Prostate gland (tissue), 2 donors: ENCODE measurements at regions not wholly inside any gene's neighbourhood (a gene's known extent, or its start where the extent isn't known, plus 50 kb on each side); places are given as distances from the start of the nearest gene placed in this dataset.

Experiments
- DNase-seq: peaks from one replicate; pipeline ENCODE4 v3.0.0-alpha.2; 2019; ENCODE audit warnings: low spot score
- H3K27ac ChIP-seq, 2 donors: fragments of 200-600 bp; sonication (generic); 2 replicates each; pipeline ENCODE4 v1.5.1; 2017 to 2019
- H3K27me3 ChIP-seq: fragments of 200-600 bp; sonication (generic); replicated peaks from 2 replicates; pipeline ENCODE4 v1.5.1; 2019; ENCODE audit not compliant: insufficient read depth
- H3K36me3 ChIP-seq, 2 donors: fragments of 200-600 bp; sonication (generic); 1 replicate in 1 of 2; 2 replicates in 1 of 2; pipeline versions ENCODE4 v1.5.1 to v1.8.1; 2017 to 2019
- H3K4me1 ChIP-seq: fragments of 200-600 bp; sonication (generic); replicated peaks from 2 replicates; pipeline ENCODE4 v1.5.1; 2019
- H3K4me3 ChIP-seq, 2 donors: fragments of 200-600 bp; sonication (generic); 2 replicates each; pipeline ENCODE4 v1.5.1; 2017 to 2019
- H3K9me3 ChIP-seq: fragments of 200-600 bp; sonication (generic); 2 replicates; pipeline ENCODE4 v1.5.1; 2017
- CTCF ChIP-seq, 4 experiments: fragments of 200-600 bp in 2 of 4; fragments of 450-650 bp in 2 of 4; sonication (generic) in 2 of 4; IDR thresholded peaks; 1 replicate in 3 of 4; 2 replicates in 1 of 4; pipeline ENCODE4 v1.5.1; 2016 to 2019; ENCODE audit warnings: antibody characterized with exemption in 4 of 4, mild to moderate bottlenecking in 2 of 4, moderate library complexity in 2 of 4
- POLR2A ChIP-seq: fragments of 450-650 bp; IDR thresholded peaks from one replicate; pipeline ENCODE4 v1.6.1; 2016; ENCODE audit warnings: antibody characterized with exemption, mild to moderate bottlenecking
- POLR2AphosphoS5 ChIP-seq: sonication (generic); formaldehyde crosslinking; IDR thresholded peaks from one replicate; pipeline ENCODE4 v1.6.1; 2017; ENCODE audit warnings: antibody characterized with exemption
- WGBS: methylation state at CpG from one replicate; pipeline ENCODE4 v1.1.5; 2018; 5-methylcytosine and 5-hydroxymethylcytosine counted together
- intact Hi-C: fragments of 100-400 bp; cut with DNase I; formaldehyde crosslinking; loops from one replicate; pipeline ENCODE4 v1.14.2; 2022

- DNase-seq, result peak; percentile 75
- no peaks in the 10 kb centered on the region for H3K9me3 ChIP-seq
- intact Hi-C loops, result no loop called here
- TF ChIP-seq POLR2AphosphoS5 (peak; percentile 49), POLR2A (no peak)
- H3K4me1 ChIP-seq, result no peaks in the 10 kb centered on the region
- H3K27ac ChIP-seq, result peak overlapping the region in 1 of 2 donors; percentile 29
- H3K36me3 ChIP-seq, result no peaks in the 10 kb centered on the region
- no peaks in the 10 kb centered on the region for H3K27me3 ChIP-seq
- WGBS, result 11% methylated on average over 13 of the region's 13 CpGs
- H3K4me3 ChIP-seq, result no peak overlapping the region
These were observed 78.8 kb upstream of the NSMCE3 start for GRCh38 chr15:29348336-29348914.

GRCh38 chr15:29346998-29347397 lies 77.4 kb upstream of the NSMCE3 start:
- no peaks in the 10 kb centered on the region for H3K27me3 ChIP-seq
- intact Hi-C loops, result no loop called here
- no peak for TF ChIP-seq CTCF (IDR thresholded peaks at IDR 0.05)
- no peak for TF ChIP-seq POLR2A
- TF ChIP-seq POLR2AphosphoS5, result no peak
- no peaks in the 10 kb centered on the region for H3K9me3 ChIP-seq
- no peak for DNase-seq
- no peaks in the 10 kb centered on the region for H3K36me3 ChIP-seq
- 69% methylated on average over 3 of the region's 3 CpGs for WGBS
- no peaks in the 10 kb centered on the region for H3K4me1 ChIP-seq
- no peak overlapping the region for H3K27ac ChIP-seq
- no peak overlapping the region for H3K4me3 ChIP-seq

DNA sequence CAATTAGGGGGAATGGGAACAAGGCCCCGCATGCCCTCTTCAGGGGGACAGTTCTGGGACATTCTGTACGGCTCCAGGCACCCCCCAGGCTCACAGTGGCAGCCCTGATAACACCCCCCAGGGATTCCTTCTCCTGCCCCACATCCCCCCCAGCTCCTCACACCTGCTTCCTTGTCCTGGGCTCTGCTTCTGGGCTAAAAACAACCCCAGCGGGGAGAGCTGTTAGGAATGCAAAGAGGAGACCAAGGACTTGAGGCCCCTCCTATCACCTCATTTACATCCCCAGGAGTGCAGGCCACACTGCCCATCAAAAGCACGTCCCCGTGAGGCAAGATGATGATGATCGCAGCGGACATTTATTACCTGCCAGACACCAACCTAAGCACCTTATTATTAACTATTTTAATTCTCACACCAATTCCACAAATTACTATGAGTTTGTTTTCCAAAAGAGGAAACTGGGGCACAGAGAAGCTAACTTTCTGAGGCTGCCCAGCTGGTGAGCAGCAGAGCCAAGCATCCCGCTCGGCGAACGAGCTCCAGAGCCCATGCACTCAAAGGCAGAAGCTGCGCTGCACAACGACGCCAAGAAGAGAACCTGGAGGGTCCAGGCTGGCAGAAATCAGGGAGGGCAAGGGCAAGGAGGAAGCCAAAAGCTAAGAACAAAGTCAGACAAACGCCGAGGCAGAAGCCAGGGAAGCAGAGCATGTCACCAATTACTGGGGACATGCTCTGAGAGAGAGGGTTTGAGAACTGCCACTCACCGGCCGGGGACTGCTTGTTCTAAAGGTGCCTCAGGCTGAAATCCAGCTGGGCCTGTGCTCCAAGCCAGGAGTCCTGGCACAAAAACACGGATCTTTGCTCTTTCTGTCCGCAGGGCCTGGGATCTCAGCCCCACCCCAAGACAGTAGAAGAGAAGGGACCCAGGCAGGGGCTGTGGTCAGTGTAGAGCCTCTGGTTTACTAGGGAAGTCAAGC lies 76.2 kb upstream of the NSMCE3 start:
- Histone ChIP-seq H3K27ac (no peak overlapping the region), H3K4me3 (no peak overlapping the region), H3K36me3 (no peaks in the 10 kb centered on the region), H3K27me3 (no peaks in the 10 kb centered on the region), H3K9me3 (no peaks in the 10 kb centered on the region), H3K4me1 (no peaks in the 10 kb centered on the region)
- intact Hi-C loops, result no loop called here
- TF ChIP-seq POLR2AphosphoS5 (no peak), CTCF (IDR thresholded peaks at IDR 0.05) (no peak), POLR2A (no peak)
- DNase-seq, result no peak
- 64% methylated on average over 20 of the region's 20 CpGs for WGBS

- H3K27ac ChIP-seq, result no peak overlapping the region
- H3K4me1 ChIP-seq, result no peaks in the 10 kb centered on the region
- no peak for DNase-seq
- intact Hi-C loops, result no loop called here
- no peaks in the 10 kb centered on the region for H3K9me3 ChIP-seq
- no peaks in the 10 kb centered on the region for H3K27me3 ChIP-seq
- WGBS, result 96% methylated on average over 3 of the region's 3 CpGs
- no peaks in the 10 kb centered on the region for H3K36me3 ChIP-seq
- H3K4me3 ChIP-seq, result no peak overlapping the region
- TF ChIP-seq POLR2AphosphoS5, result no peak
These were observed 74.9 kb upstream of the NSMCE3 start for GRCh38 chr15:29344474-29344873.

- Histone ChIP-seq H3K36me3 (no peaks in the 10 kb centered on the region), H3K4me1 (no peaks in the 10 kb centered on the region), H3K27me3 (no peaks in the 10 kb centered on the region), H3K4me3 (no peak overlapping the region), H3K27ac (no peak overlapping the region), H3K9me3 (no peaks in the 10 kb centered on the region)
- no peak for DNase-seq
- no peak for TF ChIP-seq POLR2A
- TF ChIP-seq CTCF (IDR thresholded peaks at IDR 0.05), result no peak
- no peak for TF ChIP-seq POLR2AphosphoS5
- 93% methylated on average over 2 of the region's 2 CpGs for WGBS
- intact Hi-C loops, result no loop called here
These were observed 73.6 kb upstream of the NSMCE3 start for GRCh38 chr15:29343229-29343628.
